Stimulated activated CD8-positive, alpha-beta memory T cell treated with anti-CD3 and anti-CD28 coated beads, Interleukin-4, amount 100 ng/mL, for 24 hours (primary cell): ENCODE measurements at regions not wholly inside any gene's neighbourhood (a gene's known extent, or its start where the extent isn't known, plus 50 kb on each side); places are given as distances from the start of the nearest gene placed in this dataset.
"Not testable (repeated sequence)": the region's sequence is repeated elsewhere in the genome, so short reads cannot be mapped to it uniquely, and the experiment has no call there.

Experiments used
- DNase-seq: peaks from one replicate; pipeline ENCODE4 v3.0.0-alpha.2; 2020; ENCODE audit warnings: low read depth

- DNase-seq = no peak
Measured at GRCh38 chr11:71383461-71383860, 64.7 kb downstream of the DHCR7 start.

GRCh38 chr11:71381781-71382505 lies 66.2 kb downstream of the DHCR7 start:
- DNase-seq = no peak

- DNase-seq = no peak
Measured at GRCh38 chr11:71379701-71380100, 68.5 kb downstream of the DHCR7 start.

DNA sequence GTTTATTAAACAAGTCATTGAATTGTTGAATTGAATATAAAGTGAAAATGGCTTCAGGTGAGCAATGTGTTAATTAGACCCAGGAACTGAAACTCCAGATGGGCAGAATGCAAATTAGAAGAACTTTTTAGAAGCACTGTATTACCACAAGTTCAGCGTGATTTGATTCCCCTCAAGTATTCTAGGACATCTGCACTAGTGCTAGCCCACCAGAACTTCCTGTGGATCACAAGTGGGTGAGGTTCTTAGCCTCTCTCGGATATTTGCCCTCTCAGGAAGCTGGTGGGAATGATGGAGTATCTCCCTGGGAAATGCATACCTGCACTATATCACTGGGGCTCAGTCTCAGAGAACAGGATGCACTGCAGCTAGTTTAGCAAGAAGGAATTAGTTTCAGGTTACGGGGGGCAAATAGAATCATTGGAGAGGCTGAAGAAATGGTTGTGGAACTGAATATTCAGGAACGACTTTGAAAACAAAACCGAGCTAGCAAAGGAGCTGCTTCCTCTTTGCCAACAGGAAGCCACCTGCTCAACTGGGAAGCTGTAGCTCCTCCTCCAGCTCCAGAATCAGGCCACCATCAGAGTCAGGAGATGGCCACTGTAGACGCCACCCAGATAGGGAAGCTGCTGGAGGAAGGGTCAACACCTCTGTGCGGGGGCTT lies 74.3 kb downstream of the DHCR7 start:
- no peak for DNase-seq

GRCh38 chr11:71372693-71373657 lies 75.2 kb downstream of the DHCR7 start:
- DNase-seq = no peak

GRCh38 chr11:71371674-71372069 lies 76.5 kb downstream of the DHCR7 start:
- DNase-seq = no peak

- no peak for DNase-seq
Measured at GRCh38 chr11:71370895-71371673, 77.1 kb downstream of the DHCR7 start.

- DNase-seq = no peak
Measured at GRCh38 chr11:71370020-71370747, 78.0 kb downstream of the DHCR7 start.

DNA sequence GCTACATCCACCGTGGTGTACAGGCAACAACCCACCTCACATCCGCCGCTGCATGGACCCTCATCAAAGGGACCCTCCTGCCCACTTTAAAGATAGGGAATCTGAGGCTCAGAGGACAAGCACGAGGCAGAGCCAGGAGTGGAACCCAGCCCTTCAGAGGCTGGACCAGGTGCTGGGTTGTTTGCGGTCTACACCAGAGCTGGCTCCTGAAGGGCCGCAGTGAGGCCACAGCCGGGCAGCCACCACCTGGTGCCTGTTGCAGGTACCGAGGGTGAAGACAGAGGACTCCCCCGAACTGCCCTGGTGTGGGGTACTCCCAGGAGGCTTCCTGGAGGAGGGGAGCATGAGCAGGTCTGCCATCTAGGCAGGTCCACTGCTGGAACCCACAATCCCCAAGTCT lies 78.8 kb downstream of the DHCR7 start:
- DNase-seq = no peak

GRCh38 chr11:71368966-71369365 lies 79.2 kb downstream of the DHCR7 start:
- no peak for DNase-seq

DNA sequence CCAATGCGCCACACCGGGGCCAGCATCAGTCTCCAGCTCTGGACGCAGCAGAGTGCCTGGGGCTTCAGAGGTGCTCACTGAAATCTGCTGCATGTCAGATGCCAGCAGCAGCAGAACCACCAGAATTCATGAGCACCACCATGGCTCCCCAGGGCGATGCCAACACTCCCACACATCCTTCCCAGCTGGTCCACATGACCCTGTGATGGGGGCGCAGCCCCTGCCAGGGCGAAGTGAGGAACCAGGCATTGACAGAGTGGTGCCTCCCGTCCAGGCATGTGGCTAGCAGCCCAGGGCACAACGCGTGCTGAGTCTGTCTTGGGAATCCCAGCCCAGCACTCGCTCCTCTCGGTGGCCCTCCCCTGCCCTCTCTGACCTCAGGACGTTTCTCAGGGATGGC lies 80.4 kb downstream of the DHCR7 start:
- no peak for DNase-seq

DNA sequence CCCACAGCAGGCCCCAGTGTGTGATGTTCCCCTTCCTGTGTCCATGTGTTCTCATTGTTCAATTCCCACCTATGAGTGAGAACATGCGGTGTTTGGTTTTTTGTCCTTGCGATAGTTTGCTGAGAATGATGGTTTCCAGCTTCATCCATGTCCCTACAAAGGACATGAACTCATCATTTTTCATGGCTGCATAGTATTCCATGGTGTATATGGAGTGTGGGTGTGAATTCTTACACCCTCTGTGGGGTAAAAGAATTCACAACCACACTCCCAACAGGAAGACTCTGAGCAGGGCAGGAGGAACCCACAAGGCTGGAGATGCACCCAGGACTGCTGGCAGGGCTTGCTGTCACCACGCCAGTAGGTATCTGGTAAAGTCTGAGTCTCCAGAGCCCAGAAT lies 80.9 kb downstream of the DHCR7 start:
- DNase-seq = not testable (repeated sequence)

GRCh38 chr11:71366076-71366475 lies 82.1 kb downstream of the DHCR7 start:
- DNase-seq = no peak

- no peak for DNase-seq
Measured at GRCh38 chr11:71365626-71366025, 82.6 kb downstream of the DHCR7 start.

- no peak for DNase-seq
Measured at GRCh38 chr11:71364806-71365205, 83.4 kb downstream of the DHCR7 start.

DNA sequence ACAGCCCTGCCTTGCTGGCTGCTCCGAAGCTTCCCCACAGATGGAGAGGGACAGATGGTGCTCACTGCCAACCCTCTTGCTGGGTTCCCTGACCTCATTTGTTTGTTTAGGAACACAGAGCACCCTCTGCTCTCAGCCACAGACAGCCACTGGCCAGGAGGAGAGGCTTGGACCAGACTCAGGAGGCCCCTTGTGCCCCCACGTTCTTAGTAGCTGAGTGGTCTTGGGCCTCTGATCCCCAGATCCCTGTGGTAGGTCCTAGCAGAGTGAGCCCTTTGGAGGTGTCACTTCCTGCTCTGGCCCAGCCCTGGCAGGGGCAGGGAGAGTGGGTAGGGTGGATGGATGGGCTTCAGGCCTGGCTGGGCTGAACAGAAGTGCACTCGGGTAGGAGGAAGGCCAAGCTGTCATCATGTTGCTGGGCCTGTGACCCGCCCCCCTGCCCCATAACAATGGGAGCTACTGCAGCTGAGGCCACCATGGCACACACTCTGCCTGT lies 84.0 kb downstream of the DHCR7 start:
- no peak for DNase-seq

GRCh38 chr11:71363721-71364120 lies 84.5 kb downstream of the DHCR7 start:
- no peak for DNase-seq

GRCh38 chr11:71358963-71359567 lies 89.1 kb downstream of the DHCR7 start:
- no peak for DNase-seq

DNA sequence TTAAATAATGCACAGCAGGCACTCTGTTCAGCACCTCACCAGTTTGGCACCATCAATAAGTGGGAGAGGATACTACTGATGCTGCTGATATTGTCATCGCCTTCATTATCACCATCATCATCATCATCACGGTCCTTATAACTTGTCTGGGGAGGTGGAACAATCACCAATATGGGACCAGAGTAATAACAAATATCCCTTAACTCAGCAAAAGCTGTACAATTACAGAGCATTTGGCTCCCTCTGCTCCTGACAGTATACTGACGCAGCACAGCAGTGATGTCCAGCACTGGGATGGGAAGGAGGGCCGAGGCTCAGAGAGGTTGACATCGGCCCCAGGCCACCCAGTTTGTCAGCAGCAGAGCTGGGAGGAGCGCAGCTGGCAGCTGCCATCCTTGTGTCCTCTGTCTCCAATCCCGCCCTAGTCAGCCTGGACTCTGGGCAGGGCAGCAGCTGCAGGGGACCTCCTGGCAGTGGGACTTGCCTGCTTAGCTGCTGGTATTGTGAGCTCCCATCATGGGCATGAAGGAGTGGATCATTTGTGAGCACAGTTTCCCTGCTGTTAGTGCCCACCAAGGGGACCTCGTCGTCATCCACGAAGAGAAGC lies 90.0 kb downstream of the DHCR7 start:
- DNase-seq = no peak

- no peak for DNase-seq
Measured at GRCh38 chr11:71357414-71357813, 90.8 kb downstream of the DHCR7 start.
